GM19099 (cell line): ENCODE measurements at regions not wholly inside any gene's neighbourhood (a gene's known extent, or its start where the extent isn't known, plus 50 kb on each side); places are given as distances from the start of the nearest gene placed in this dataset.

ENCODE experiments used
- POLR2A ChIP-seq: IDR thresholded peaks from 3 replicates; pipeline ENCODE4 v1.6.1; 2011; ENCODE audit warnings: low read depth; ENCODE audit not compliant: insufficient read length; ENCODE audit errors: extremely low read depth

- TF ChIP-seq POLR2A = no peak
These were observed 593.1 kb downstream of the RNF144A start for GRCh38 chr2:7510353-7510752.

- TF ChIP-seq POLR2A = no peak
These were observed 596.6 kb downstream of the RNF144A start for GRCh38 chr2:7513834-7514233.

GRCh38 chr2:7515327-7515726, 598.1 kb downstream of the RNF144A start:
- TF ChIP-seq POLR2A = no peak

GRCh38 chr2:7516484-7517063, 599.4 kb downstream of the RNF144A start:
- TF ChIP-seq POLR2A = no peak

GRCh38 chr2:7517088-7517487, 599.9 kb downstream of the RNF144A start:
- TF ChIP-seq POLR2A = no peak

GRCh38 chr2:7517851-7518250, 600.6 kb downstream of the RNF144A start:
- TF ChIP-seq POLR2A = no peak

GRCh38 chr2:7523481-7524120, 606.4 kb downstream of the RNF144A start:
- no peak for TF ChIP-seq POLR2A

- TF ChIP-seq POLR2A = no peak
These were observed 607.0 kb downstream of the RNF144A start for GRCh38 chr2:7524195-7524594.

- no peak for TF ChIP-seq POLR2A
These were observed 608.5 kb downstream of the RNF144A start for GRCh38 chr2:7525746-7526145.

GRCh38 chr2:7527165-7527722, 610.0 kb downstream of the RNF144A start:
- no peak for TF ChIP-seq POLR2A

- no peak for TF ChIP-seq POLR2A
These were observed 612.8 kb downstream of the RNF144A start for GRCh38 chr2:7530001-7530400.

- TF ChIP-seq POLR2A = no peak
These were observed 621.9 kb downstream of the RNF144A start for GRCh38 chr2:7539077-7539476.

- TF ChIP-seq POLR2A = no peak
These were observed 622.5 kb downstream of the RNF144A start for GRCh38 chr2:7539760-7540159.

GRCh38 chr2:7552825-7553570, 635.8 kb downstream of the RNF144A start:
- no peak for TF ChIP-seq POLR2A

- no peak for TF ChIP-seq POLR2A
These were observed 638.0 kb downstream of the RNF144A start for GRCh38 chr2:7555260-7555659.

GRCh38 chr2:7557376-7557775, 640.2 kb downstream of the RNF144A start:
- no peak for TF ChIP-seq POLR2A

- TF ChIP-seq POLR2A = no peak
These were observed 642.6 kb downstream of the RNF144A start for GRCh38 chr2:7559791-7560190.

- no peak for TF ChIP-seq POLR2A
These were observed 649.2 kb downstream of the RNF144A start for GRCh38 chr2:7566382-7566881.
